Breast epithelium (tissue), 3 donors: ENCODE measurements at regions not wholly inside any gene's neighbourhood (a gene's known extent, or its start where the extent isn't known, plus 50 kb on each side); places are given as distances from the start of the nearest gene placed in this dataset.

Experiments used
- POLR2A ChIP-seq: fragments of 450-650 bp; IDR thresholded peaks from one replicate; pipeline ENCODE4 v1.6.1; 2016; ENCODE audit warnings: antibody characterized with exemption, mild to moderate bottlenecking, moderate library complexity
- POLR2AphosphoS5 ChIP-seq, 3 donors: sonication (generic); formaldehyde crosslinking; IDR thresholded peaks; one replicate each; pipeline ENCODE4 v1.6.1; 2017; ENCODE audit warnings: antibody characterized with exemption in 3 of 3
- TF ChIP-seq, protein P1 (sequence below), 3 donors: fragments of 450-650 bp; IDR thresholded peaks; one replicate each; pipeline ENCODE4 v1.5.1; 2016 to 2017; ENCODE audit warnings: antibody characterized with exemption in 3 of 3, mild to moderate bottlenecking in 3 of 3, moderate library complexity in 3 of 3

DNA sequence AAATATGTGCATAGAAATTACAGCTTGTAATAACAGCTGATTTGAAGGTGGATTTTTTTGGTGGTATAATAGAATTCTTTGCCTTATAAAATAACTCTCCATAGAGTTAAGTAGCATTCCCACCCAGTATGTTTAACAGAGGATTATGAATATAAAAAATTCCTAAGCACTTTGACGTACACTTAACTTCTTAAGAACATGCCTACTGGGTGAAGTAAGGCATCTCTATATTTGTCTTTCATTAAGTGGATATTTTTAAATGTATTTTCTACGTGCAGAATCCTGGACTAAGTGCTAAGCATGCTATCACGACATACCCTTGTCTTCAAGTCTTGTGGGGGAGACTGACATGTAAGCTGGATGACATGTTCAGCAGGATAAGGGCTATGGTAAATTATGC is 217.7 kb upstream of the BMPER start:
- no peak for TF ChIP-seq POLR2A
- TF ChIP-seq, protein P1, sequence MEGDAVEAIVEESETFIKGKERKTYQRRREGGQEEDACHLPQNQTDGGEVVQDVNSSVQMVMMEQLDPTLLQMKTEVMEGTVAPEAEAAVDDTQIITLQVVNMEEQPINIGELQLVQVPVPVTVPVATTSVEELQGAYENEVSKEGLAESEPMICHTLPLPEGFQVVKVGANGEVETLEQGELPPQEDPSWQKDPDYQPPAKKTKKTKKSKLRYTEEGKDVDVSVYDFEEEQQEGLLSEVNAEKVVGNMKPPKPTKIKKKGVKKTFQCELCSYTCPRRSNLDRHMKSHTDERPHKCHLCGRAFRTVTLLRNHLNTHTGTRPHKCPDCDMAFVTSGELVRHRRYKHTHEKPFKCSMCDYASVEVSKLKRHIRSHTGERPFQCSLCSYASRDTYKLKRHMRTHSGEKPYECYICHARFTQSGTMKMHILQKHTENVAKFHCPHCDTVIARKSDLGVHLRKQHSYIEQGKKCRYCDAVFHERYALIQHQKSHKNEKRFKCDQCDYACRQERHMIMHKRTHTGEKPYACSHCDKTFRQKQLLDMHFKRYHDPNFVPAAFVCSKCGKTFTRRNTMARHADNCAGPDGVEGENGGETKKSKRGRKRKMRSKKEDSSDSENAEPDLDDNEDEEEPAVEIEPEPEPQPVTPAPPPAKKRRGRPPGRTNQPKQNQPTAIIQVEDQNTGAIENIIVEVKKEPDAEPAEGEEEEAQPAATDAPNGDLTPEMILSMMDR (IDR thresholded peaks at IDR 0.05) = no peak
- no peak for TF ChIP-seq POLR2AphosphoS5 (IDR thresholded peaks at IDR 0.05)
